HG03575 (cell line): ENCODE measurements at regions not wholly inside any gene's neighbourhood (a gene's known extent, or its start where the extent isn't known, plus 50 kb on each side); places are given as distances from the start of the nearest gene placed in this dataset.
"Not testable (repeated sequence)": the region's sequence is repeated elsewhere in the genome, so short reads cannot be mapped to it uniquely, and the experiment has no call there.

Experiments used
- ATAC-seq: cut with Tn5 transposase; IDR thresholded peaks from one replicate; pipeline ENCODE4 v1.9.1; 2021; ENCODE audit not compliant: unreplicated experiment, insufficient number of reproducible peaks, low FRiP score; ENCODE audit errors: extremely low read depth

DNA sequence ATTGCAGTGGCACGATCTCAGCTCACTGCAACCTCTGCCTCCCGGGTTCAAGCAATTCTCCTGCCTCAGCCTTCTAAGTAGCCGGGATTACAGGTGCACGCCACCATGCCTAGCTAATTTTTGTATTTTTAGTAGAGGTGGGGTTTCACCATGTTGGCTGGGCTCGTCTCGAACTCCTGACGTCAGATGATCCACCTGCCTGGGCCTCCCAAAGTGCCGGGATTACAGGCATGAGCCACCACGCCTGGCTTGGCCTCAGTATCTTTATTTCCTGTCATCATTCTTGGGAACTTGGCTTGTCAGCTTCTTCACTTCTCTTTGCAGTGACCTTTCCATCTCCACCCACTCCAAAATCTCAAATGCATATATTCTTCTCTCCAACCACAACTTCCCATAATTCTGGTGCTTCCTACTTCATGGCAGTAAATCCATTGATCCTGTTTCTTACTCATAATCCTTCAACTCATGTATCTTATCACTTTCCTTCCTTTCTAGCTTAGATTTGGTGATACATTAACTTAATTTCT, 127.5 kb upstream of the SATB1 start:
- ATAC-seq: not testable (repeated sequence)

DNA sequence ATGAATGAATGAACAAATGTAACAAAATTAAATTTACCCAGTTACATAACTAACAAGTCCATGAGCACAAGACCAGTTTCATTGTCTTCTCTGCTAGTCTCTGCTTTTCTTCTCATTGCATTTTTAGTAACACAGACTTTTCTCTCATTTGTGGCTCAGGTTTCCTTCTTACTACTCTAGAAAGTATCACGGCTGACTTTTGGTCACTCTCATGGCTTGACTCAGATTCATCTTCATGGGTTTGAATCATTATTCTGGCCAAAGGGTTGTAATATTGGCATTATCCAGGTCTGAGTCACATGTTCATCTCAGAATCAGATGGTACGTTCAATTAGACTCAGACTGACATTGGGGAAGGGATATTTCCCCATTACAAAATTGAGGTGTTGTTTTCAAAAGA, 121.5 kb upstream of the SATB1 start:
- no peak for ATAC-seq

DNA sequence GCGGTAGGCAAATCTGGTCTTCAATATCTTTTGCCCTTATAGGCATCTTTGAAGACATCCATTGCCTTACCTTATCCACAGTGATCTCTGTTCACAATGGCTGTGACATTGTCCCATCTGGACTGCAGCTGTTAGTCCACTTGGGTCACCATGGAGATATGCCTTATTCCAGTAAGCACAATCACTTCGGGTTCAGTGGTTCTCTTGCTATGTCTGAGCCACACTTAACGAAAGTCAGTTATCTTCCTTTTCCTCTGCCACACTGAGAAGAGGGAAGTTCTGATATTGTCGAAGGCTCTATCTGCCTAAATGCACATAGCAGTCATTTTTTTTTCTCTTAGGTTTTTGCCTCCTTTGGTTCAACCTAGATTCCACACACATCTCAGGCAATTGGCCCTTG, 119.0 kb upstream of the SATB1 start:
- ATAC-seq: no peak

DNA sequence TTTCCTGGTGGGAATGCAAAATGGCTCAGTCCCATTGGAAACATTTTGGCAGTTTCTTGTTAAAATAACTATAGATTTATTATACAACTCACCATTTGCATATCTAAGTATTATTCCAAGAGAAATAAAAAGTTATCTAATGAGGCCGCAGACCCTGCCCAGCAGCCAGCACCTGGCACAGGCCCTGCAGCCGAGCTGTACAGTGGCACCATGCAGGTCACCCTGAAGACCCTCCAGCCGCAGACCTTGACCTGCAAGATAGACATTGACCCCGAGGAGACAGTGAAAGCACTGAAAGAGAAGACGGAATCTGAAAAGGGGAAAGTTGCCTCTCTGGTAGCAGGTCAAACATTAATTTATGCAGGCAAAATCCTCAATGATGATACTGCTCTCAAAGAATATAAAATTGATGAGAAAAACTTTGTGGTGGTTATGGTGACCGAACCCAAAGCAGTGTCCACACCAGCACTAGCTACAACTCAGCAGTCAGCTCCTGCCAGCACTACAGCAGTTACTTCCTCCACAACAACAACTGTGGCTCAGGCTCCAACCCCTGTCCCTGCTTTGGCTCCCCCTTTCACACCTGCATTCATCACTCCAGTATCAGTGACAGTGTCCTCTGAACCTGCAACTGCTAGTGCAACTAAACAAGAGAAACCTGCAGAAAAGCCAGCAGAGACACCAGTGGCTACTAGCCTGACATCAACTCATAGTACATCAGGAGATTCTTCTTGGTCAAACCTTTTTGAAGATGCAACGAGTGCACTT, 113.5 kb upstream of the SATB1 start:
- no peak for ATAC-seq

DNA sequence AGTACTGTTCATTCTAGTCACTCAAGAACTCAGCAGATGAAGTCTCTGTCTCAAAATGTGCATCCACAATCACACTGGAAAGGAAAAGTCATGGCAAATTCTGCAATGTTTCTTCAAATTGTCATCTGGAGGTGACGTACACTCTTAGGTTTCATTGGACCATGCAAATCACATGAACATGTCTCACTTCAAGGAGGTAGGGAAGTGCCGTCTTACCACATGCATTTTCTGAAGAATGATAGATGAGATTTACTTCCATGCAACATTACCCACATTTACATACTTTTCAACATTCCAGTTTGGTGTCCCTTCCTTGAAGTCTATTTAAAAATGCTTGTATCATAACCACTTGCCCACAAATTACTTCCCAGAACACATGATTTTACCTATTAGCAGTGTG, 107.9 kb upstream of the SATB1 start:
- ATAC-seq: no peak

DNA sequence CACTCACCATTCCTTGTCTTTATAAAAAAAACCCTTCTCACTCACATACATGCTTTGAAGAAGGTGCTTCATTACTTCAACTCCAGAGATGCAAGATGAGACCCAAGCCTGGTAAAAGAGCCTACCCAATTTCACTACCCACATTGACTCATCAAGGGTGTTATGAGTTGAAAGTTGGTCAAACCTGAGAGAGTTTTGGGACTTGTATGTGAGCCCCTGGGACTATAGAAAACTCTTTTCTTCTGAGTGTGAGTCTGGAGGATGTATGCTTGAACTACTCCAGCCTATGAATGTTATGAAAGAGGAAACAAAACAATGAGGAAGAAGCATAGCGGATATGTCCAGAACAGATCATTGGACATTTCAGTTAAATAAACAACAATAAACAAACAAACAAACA, 106.5 kb upstream of the SATB1 start:
- ATAC-seq: peak; percentile 75

DNA sequence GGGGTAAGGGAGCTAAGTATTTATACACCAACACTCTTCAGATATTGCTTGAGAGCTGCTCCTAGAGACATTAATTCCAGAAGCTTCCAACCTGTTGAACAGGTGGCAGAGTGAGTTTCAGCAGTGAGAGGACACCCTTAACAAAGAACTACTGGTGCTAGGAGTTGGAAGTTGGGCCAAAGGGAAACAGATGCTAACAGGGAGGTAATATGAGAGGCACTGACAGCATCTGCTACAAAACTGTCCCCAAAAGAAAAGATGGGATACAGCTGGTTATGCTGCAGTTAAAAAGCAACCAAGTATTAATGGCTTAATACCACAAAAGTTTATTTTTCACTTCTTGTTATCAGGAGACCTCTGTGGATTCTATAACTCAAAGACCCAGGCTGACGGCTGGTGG, 104.5 kb upstream of the SATB1 start:
- ATAC-seq: no peak

DNA sequence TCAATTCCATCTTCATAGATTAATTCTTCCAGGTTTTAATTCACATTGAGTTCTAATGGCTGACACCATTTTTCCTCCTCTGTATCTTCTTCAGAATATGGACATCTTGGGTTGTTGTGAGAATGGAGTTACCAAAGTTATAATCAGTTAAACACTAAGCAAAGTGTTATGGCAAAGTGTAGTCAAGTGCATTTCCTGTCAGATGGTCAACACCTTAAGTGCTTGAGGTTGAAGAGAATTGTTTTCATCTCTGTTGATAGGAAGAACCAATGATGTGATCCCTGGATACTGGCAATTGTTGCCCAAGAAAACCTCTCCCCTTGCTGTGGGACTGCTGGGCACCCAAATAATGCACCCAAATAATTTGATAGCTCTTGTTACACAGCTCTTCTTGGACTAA, 102.6 kb upstream of the SATB1 start:
- no peak for ATAC-seq

DNA sequence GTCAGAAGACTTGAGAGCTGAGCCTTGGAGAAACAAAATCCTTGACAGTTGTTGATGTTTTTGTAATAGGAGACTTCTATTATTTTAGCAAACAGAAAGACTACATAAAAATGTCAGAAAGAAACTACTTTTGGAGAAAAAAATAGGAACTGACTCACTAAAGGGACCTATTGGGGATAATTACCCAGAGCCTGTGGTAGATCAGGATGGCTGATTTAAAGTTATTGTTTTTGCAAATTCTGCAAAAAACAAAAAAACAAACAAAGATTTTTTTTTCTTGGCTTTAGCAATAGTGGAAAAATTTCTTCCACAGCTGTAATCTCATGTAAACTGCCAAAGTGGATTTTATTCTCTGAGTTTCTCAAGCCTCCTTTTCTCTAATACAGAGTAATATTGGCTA, 101.5 kb upstream of the SATB1 start:
- no peak for ATAC-seq

DNA sequence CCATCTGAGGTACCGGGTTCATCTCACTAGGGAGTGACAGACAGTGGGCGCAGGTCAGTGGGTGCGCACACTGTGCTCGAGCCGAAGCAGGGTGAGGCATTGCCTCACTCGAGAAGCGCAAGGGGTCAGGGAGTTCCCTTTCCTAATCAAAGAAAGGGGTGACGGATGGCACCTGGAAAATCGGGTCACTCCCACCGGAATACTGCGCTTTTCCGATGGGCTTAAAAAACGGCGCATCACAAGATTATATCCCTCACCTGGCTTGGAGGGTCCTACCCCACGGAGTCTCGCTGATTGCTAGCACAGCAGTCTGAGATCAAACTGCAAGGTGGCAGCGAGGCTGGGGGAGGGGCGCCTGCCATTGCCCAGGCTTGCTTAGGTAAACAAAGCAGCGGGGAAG, 91.0 kb upstream of the SATB1 start:
- not testable (repeated sequence) for ATAC-seq

DNA sequence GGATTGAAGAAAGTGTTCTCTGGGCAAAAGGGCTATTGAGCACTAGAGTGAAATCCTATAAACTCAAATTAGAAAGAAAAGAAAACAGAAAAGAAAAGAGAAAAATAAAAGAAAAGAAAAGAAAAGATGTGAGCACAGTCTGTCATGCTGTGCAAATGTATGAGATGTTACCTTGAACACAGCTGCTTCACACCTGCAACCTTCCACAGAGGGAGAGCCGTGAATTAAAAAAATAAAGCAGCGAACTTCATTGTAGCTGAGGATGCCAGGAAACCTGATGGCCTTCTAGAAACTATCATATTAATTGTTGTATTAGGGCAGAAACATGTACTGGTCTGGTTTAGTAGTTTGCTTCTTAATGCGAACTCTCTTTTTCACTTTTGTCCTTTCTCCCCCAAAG, 88.0 kb upstream of the SATB1 start:
- no peak for ATAC-seq

DNA sequence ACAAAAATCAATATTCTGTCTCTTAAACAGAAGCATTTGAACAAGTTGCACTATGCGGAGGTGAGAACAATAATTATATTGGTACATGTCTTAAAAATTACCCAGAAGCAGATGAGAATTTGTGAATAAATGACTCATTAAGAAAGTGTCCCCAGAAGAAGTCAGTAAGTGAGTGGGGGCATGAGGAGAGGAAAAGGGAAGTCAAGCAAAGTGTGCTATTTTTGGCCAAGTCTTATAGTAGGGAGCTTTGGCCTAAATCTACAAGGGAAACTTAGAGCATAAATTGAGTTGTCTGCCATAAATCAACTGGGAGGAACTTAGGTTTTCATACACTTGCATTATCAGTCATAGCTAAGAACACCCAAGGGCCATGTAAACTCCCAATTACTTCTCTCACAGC, 86.9 kb upstream of the SATB1 start:
- ATAC-seq: no peak

DNA sequence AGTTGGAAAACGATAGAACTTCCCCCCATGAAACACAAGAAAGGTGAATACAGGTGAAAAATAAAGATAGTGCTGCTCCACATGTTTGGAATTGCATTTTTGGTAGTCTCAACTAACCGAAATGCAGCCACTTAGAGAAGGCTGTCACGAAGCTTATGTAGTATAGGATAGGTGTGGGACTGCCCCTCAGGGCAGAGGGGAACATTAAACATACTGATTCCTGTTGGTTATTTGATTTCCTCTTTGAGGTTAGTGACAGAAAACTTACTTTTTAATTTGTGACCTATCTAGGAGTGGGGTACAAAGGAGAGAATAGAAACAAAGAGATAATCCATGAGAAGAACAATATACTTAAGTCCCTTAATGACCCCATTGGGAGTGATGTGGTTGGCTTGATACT, 85.8 kb upstream of the SATB1 start:
- ATAC-seq: no peak

DNA sequence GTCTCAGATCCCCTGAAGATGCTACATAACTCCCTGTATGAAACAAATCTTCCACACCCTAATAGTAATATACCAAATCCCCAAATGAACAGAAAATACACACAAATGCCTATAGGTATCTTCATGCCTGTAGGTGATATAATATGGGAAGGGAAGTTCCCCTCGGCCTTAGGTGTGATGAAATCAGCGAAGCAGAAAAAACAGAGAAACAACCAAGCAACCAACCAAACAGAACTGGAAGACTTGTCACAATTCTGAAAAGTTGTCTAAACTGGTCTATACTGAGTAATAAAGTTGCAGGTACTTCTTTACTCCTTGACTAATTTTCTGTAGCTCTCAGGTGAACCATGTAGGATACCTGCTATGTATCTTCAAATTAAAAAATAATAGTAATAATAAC, 82.2 kb upstream of the SATB1 start:
- ATAC-seq: no peak

DNA sequence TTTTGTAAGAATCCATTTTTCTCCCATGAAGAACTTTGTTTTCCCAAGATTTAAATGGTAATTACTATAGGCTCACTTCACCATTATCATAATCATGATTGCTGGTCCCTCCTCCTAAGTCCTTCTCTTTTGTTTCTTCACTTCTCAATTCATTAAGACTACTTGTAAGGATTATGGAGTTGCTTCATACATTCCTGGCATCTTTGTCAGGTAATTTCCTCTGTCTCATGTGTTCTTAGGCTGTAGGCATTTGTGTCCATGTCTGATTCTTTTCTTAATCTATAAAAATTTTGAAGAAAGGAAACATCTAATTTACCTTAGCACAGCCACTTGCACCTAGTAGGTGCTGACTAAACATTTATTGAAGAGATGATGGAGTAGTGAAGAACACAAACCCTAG, 79.9 kb upstream of the SATB1 start:
- ATAC-seq: no peak

DNA sequence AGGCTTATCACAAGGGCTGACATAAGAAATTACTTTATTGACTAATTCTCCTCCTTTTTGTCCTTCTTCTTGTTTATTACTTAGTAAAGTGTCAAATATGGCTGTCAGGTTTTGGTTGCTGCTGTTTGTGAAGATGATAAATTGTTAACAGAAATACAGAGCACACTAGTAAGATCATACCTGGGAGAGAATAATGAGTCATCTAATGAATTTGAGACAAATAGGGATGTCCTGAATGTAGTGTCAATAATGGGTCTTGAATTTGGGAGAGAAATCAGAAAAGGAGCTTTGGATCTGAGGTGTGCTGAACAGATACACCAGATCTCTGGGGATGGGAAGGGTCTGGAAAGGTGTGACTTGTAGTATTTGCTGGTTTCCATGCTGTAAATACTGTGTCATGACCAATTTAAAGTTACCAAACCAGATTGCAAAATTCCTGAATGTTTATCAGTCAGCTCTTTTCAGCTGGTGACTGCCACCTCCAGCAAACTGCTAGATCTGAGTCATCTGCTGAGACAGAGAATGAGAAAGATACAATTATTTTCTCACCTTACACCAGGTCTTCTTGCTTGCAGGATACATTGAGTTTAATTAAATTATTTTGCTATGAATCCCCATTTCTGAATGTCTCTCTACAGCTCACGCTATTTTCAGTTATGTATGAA, 76.7 kb upstream of the SATB1 start:
- no peak for ATAC-seq

DNA sequence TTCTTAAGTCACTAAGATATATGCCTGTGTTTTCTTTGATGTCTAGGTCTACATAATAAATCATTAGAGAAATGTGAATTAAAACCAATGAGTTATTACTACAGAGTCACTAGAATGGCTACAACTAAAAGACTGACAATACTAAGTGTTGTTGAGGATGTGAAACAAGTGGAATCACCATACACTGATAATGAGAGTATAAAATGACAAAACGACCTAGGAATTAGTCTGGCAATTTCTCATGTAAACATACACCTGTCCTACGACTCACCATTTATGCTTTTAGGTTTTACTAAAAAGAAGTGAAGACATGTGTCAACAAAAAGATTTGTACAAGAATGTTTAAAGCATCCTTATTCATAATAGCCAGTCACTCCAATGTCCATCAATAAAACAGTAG, 75.2 kb upstream of the SATB1 start:
- no peak for ATAC-seq

DNA sequence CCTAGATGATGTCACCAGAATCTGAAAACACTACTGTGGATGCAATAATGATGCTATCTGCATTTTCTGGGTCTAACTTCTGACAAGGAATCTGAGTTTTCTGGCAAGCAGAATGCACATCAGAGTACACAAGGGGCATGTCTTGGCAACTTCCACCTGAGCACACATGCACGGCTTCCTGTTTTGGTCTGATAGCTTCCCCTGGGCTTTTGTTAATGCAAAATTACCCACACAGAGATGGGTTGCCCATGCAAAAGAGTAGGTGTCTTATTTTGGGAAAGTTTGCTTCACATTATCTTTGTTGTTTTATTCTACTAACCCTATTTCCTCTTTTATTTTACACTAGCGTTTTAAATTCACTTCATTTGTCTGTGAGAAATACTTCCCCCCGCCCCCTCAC, 74.2 kb upstream of the SATB1 start:
- ATAC-seq: no peak

DNA sequence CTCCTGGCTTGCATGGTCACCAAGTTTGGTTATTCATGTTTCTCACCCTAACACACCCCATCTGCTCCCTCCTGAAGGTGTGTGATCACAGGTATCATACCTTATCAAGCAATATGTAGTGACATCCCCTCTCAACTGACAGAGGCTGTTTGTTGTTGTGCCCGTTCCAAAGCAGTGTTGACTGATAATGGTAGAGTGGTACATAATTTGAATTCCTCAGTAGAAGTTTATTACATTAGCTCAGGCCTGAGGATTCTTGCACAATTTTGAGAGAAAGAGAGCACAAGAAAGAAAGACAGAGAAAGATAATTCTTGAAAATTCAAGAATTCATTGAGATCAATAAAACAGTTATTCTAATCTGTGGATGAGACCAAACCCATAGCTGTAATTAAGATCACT, 69.1 kb upstream of the SATB1 start:
- no peak for ATAC-seq

DNA sequence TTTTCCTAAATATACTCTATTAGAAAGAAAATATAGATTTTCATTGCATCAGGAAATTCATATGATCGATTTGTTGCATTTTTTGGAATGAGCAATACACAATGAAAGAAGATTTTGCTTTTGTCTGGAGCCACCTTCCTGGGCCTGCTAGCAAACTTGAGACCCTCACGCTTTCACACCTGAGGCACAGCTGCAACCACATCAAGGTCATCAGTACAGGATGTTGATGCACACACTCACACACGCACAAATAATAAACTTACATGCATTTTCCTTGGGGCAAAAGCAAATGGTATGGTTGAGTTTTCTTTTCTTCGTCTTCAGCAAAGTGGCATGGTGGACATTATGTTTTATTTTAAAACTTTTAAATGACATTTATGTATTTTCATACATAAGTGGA, 64.8 kb upstream of the SATB1 start:
- no peak for ATAC-seq

DNA sequence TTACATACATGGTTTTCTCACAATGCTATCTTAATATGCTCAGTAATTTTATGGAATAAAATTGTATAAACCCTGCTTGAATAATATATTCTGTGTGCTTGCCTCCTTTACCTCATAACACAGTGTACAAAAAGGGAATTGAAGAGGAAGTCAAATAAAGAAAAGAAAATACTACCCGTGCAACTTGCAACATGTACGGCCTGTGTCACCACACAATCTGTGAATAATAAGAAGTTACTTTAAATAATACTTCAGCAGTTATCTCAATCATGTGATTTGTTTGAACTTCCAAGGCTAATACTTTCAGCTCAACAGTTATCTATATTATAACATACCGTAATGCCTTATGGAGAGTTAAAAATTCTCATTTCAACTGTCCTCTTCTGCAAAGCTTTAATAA, 58.1 kb upstream of the SATB1 start:
- no peak for ATAC-seq
